Endodermal cell (in vitro differentiated cells): ENCODE measurements at regions not wholly inside any gene's neighbourhood (a gene's known extent, or its start where the extent isn't known, plus 50 kb on each side); places are given as distances from the start of the nearest gene placed in this dataset.

Experiments
- DNase-seq: peaks from one replicate; pipeline ENCODE4 v3.0.0-alpha.2; 2017
- H3K27ac ChIP-seq: 2 replicates; pipeline ENCODE4 v1.5.1; 2013; ENCODE audit warnings: mild to moderate bottlenecking, low read depth, low read length, moderate library complexity
- H3K27me3 ChIP-seq: 2 replicates; pipeline ENCODE4 v1.6.1; 2013; ENCODE audit warnings: mild to moderate bottlenecking, low read length, moderate library complexity; ENCODE audit not compliant: insufficient read depth, control insufficient read depth, poor library complexity, severe bottlenecking
- H3K36me3 ChIP-seq: 2 replicates; pipeline ENCODE4 v1.7.0; 2013; ENCODE audit warnings: mild to moderate bottlenecking, low read length, moderate library complexity; ENCODE audit not compliant: control insufficient read depth, insufficient read depth
- H3K4me1 ChIP-seq: one replicate; pipeline ENCODE4 v1.7.0; 2013; ENCODE audit warnings: low read length; ENCODE audit not compliant: control insufficient read depth, insufficient read depth
- H3K4me3 ChIP-seq: 2 replicates; pipeline ENCODE4 v1.5.1; 2013; ENCODE audit warnings: mild to moderate bottlenecking, low read length, moderate library complexity
- H3K9ac ChIP-seq: 2 replicates; pipeline ENCODE4 v1.6.1; 2013; ENCODE audit warnings: mild to moderate bottlenecking, low read length, moderate library complexity; ENCODE audit not compliant: poor library complexity, severe bottlenecking; ENCODE audit errors: extremely low read depth
- H3K9me3 ChIP-seq: 2 replicates; pipeline ENCODE4 v1.6.1; 2013; ENCODE audit warnings: mild to moderate bottlenecking, low read length, moderate library complexity; ENCODE audit not compliant: control insufficient read depth
- H3K27ac Mint-ChIP-seq: 2 replicates; pipeline ENCODE4 v1.8.0; 2020; ENCODE audit warnings: mixed read lengths
- H3K27me3 Mint-ChIP-seq: 2 replicates; pipeline ENCODE4 v1.8.0; 2021; ENCODE audit warnings: mild to moderate bottlenecking, mixed read lengths; ENCODE audit not compliant: insufficient read depth
- H3K36me3 Mint-ChIP-seq: 2 replicates; pipeline ENCODE4 v1.8.0; 2020; ENCODE audit warnings: low read depth, mixed read lengths
- H3K4me1 Mint-ChIP-seq: 2 replicates; pipeline ENCODE4 v1.8.0; 2020; ENCODE audit warnings: mixed read lengths
- H3K4me3 Mint-ChIP-seq: 2 replicates; pipeline ENCODE4 v1.8.0; 2020; ENCODE audit warnings: mild to moderate bottlenecking, moderate library complexity, mixed read lengths
- H3K9me3 Mint-ChIP-seq: 2 replicates; pipeline ENCODE4 v1.8.0; 2020; ENCODE audit warnings: mild to moderate bottlenecking, mixed read lengths
- CTCF ChIP-seq: fragments of 200-600 bp; sonication (generic); conservative IDR thresholded peaks from 2 replicates; pipeline ENCODE4 v1.5.0; 2021; ENCODE audit warnings: antibody characterized with exemption, mild to moderate bottlenecking
- WGBS, 2 experiments: methylation state at CpG; one replicate each; pipeline versions ENCODE4 v1.1.5 to v1.1.7; 2013; ENCODE audit warnings: missing lambda C conversion rate in 2 of 2, mixed read lengths in 1 of 2; ENCODE audit not compliant: insufficient coverage in 1 of 2, insufficient read length in 1 of 2; 5-methylcytosine and 5-hydroxymethylcytosine counted together

- no peaks in the 10 kb centered on the region for H3K27me3 ChIP-seq
- H3K4me3 ChIP-seq, result no peak overlapping the region
- 87 to 93% methylated on average over 6 to 8 of the region's 8 CpGs for WGBS, 2 experiments
- Mint-ChIP-seq H3K4me3 (no peak overlapping the region), H3K9me3 (peaks cover 23% of the 10 kb centered on the region), H3K27ac (no peak overlapping the region), H3K36me3 (no peaks in the 10 kb centered on the region), H3K4me1 (no peaks in the 10 kb centered on the region), H3K27me3 (peaks cover 11% of the 10 kb centered on the region)
- no peaks in the 10 kb centered on the region for H3K9me3 ChIP-seq
- no peak overlapping the region for H3K9ac ChIP-seq
- no peak overlapping the region for H3K27ac ChIP-seq
- H3K36me3 ChIP-seq, result no peaks in the 10 kb centered on the region
- TF ChIP-seq CTCF, result no peak
- no peaks in the 10 kb centered on the region for H3K4me1 ChIP-seq
- DNase-seq, result no peak
Observed at GRCh38 chr12:131418121-131418520, 292.8 kb upstream of the SFSWAP start.

- Histone ChIP-seq H3K36me3 (no peaks in the 10 kb centered on the region), H3K27me3 (no peaks in the 10 kb centered on the region), H3K4me1 (no peaks in the 10 kb centered on the region), H3K9me3 (no peaks in the 10 kb centered on the region), H3K4me3 (no peak overlapping the region), H3K9ac (no peak overlapping the region), H3K27ac (no peak overlapping the region)
- 93 to 100% methylated on average over 1 to 2 of the region's 2 CpGs for WGBS, 2 experiments
- DNase-seq, result no peak
- H3K9me3 Mint-ChIP-seq, result peaks cover 30% of the 10 kb centered on the region
- no peak for TF ChIP-seq CTCF
- H3K36me3 Mint-ChIP-seq, result no peaks in the 10 kb centered on the region
- H3K4me1 Mint-ChIP-seq, result no peaks in the 10 kb centered on the region
- H3K27ac Mint-ChIP-seq, result no peak overlapping the region
- no peak overlapping the region for H3K4me3 Mint-ChIP-seq
- H3K27me3 Mint-ChIP-seq, result peaks cover 12% of the 10 kb centered on the region
Observed at GRCh38 chr12:131418884-131419283, 292.0 kb upstream of the SFSWAP start.

- H3K27me3 ChIP-seq, result no peaks in the 10 kb centered on the region
- peaks cover 14% of the 10 kb centered on the region for H3K9me3 ChIP-seq
- 89 to 90% methylated on average over 13 of the region's 13 CpGs for WGBS, 2 experiments
- H3K4me1 Mint-ChIP-seq, result no peaks in the 10 kb centered on the region
- peaks cover 48% of the 10 kb centered on the region for H3K9me3 Mint-ChIP-seq
- no peaks in the 10 kb centered on the region for H3K36me3 ChIP-seq
- TF ChIP-seq CTCF, result no peak
- no peak overlapping the region for H3K27ac Mint-ChIP-seq
- H3K4me3 ChIP-seq, result no peak overlapping the region
- H3K9ac ChIP-seq, result no peak overlapping the region
- no peaks in the 10 kb centered on the region for H3K36me3 Mint-ChIP-seq
- H3K27me3 Mint-ChIP-seq, result peaks cover 12% of the 10 kb centered on the region
- no peak overlapping the region for H3K4me3 Mint-ChIP-seq
- no peaks in the 10 kb centered on the region for H3K4me1 ChIP-seq
- DNase-seq, result no peak
- peak overlapping the region; percentile 29 for H3K27ac ChIP-seq
Observed at GRCh38 chr12:131420867-131421447, 289.9 kb upstream of the SFSWAP start.
